CD14-positive monocyte (primary cell): ENCODE measurements at regions not wholly inside any gene's neighbourhood (a gene's known extent, or its start where the extent isn't known, plus 50 kb on each side); places are given as distances from the start of the nearest gene placed in this dataset.

Source experiments
- DNase-seq, 3 donors: peaks; one replicate each; pipeline ENCODE4 v3.0.0-alpha.2; 2011 to 2022
- H2AFZ ChIP-seq: 2 replicates; pipeline ENCODE4 v1.6.0; 2012; ENCODE audit warnings: mild to moderate bottlenecking, low read depth, low read length, inconsistent platforms; ENCODE audit not compliant: insufficient read depth, poor library complexity, severe bottlenecking
- H3K27ac ChIP-seq, 2 donors: 1 replicate in 1 of 2; 2 replicates in 1 of 2; pipeline ENCODE4 v1.5.1; 2012 to 2013; ENCODE audit warnings: low read length in 2 of 2, control low read depth in 1 of 2, inconsistent platforms in 1 of 2, low read depth in 1 of 2, mild to moderate bottlenecking in 1 of 2
- H3K27me3 ChIP-seq, 2 donors: one replicate each; pipeline versions ENCODE4 v1.6.0 to v1.6.1; 2011 to 2013; ENCODE audit warnings: low read length in 2 of 2; ENCODE audit not compliant: control insufficient read depth in 2 of 2, insufficient read depth in 2 of 2
- H3K36me3 ChIP-seq, 2 donors: replicated peaks in 1 of 2; 1 replicate in 1 of 2; 2 replicates in 1 of 2; pipeline versions ENCODE4 v1.5.1 to v1.6.1; 2012 to 2013; ENCODE audit warnings: low read length in 2 of 2, control low read depth in 1 of 2, inconsistent platforms in 1 of 2, mild to moderate bottlenecking in 1 of 2; ENCODE audit not compliant: insufficient read depth in 2 of 2, control insufficient read depth in 1 of 2
- H3K4me1 ChIP-seq, 2 donors: 1 replicate in 1 of 2; 2 replicates in 1 of 2; pipeline versions ENCODE4 v1.5.1 to v1.6.1; 2012 to 2013; ENCODE audit warnings: low read length in 2 of 2, control low read depth in 1 of 2, inconsistent platforms in 1 of 2, mild to moderate bottlenecking in 1 of 2, moderate library complexity in 1 of 2; ENCODE audit not compliant: insufficient read depth in 2 of 2, control insufficient read depth in 1 of 2
- H3K4me2 ChIP-seq: replicated peaks from 2 replicates; pipeline ENCODE3; 2012; ENCODE audit warnings: low read length, moderate library complexity, mild to moderate bottlenecking; ENCODE audit not compliant: poor library complexity, severe bottlenecking; ENCODE audit errors: extremely low read depth
- H3K4me3 ChIP-seq, 3 experiments: fragments of 200-600 bp in 1 of 3; sonication (generic) in 1 of 3; replicated peaks in 1 of 3; 1 replicate in 2 of 3; 2 replicates in 1 of 3; pipeline ENCODE4 v1.5.1; 2011 to 2013; ENCODE audit warnings: low read length in 3 of 3, mild to moderate bottlenecking in 3 of 3, control low read depth in 2 of 3, low read depth in 2 of 3, inconsistent platforms in 1 of 3, moderate library complexity in 1 of 3
- H3K79me2 ChIP-seq: 2 replicates; pipeline ENCODE4 v1.6.0; 2012; ENCODE audit warnings: mild to moderate bottlenecking, control low read depth, inconsistent platforms, low read length, moderate library complexity; ENCODE audit not compliant: insufficient read depth
- H3K9ac ChIP-seq: 2 replicates; pipeline ENCODE4 v1.6.0; 2017; ENCODE audit warnings: low read length, mild to moderate bottlenecking; ENCODE audit not compliant: insufficient read depth, poor library complexity, severe bottlenecking
- H3K9me3 ChIP-seq, 2 donors: replicated peaks in 1 of 2; 1 replicate in 1 of 2; 2 replicates in 1 of 2; pipeline versions ENCODE4 v1.5.1 to v1.6.1; 2012 to 2013; ENCODE audit warnings: low read length in 2 of 2, control low read depth in 1 of 2; ENCODE audit not compliant: control insufficient read depth in 1 of 2, insufficient read depth in 1 of 2
- H4K20me1 ChIP-seq: 2 replicates; pipeline ENCODE4 v1.6.0; 2012; ENCODE audit warnings: mild to moderate bottlenecking, low read length, control low read depth, moderate library complexity; ENCODE audit not compliant: insufficient read depth
- H3K27ac Mint-ChIP-seq, 7 donors: one replicate each; pipeline ENCODE4 v1.8.0; 2020; ENCODE audit warnings: mild to moderate bottlenecking in 7 of 7, mixed read lengths in 7 of 7, moderate library complexity in 6 of 7, inconsistent platforms in 2 of 7
- H3K27me3 Mint-ChIP-seq, 3 donors: one replicate each; pipeline ENCODE4 v1.8.0; 2021 to 2022; ENCODE audit warnings: low read depth in 3 of 3, mild to moderate bottlenecking in 3 of 3, mixed read lengths in 3 of 3, moderate library complexity in 3 of 3, inconsistent platforms in 1 of 3
- H3K36me3 Mint-ChIP-seq, 2 donors: one replicate each; pipeline ENCODE4 v1.8.0; 2020; ENCODE audit warnings: mixed read lengths in 2 of 2, inconsistent platforms in 1 of 2, mild to moderate bottlenecking in 1 of 2
- H3K4me1 Mint-ChIP-seq: one replicate; pipeline ENCODE4 v1.8.0; 2020; ENCODE audit warnings: mild to moderate bottlenecking, mixed read lengths
- H3K4me3 Mint-ChIP-seq, 2 donors: one replicate each; pipeline ENCODE4 v1.8.0; 2020; ENCODE audit warnings: mild to moderate bottlenecking in 2 of 2, mixed read lengths in 2 of 2, moderate library complexity in 1 of 2
- H3K9me3 Mint-ChIP-seq, 7 donors: one replicate each; pipeline ENCODE4 v1.8.0; 2020 to 2022; ENCODE audit warnings: mixed read lengths in 7 of 7, mild to moderate bottlenecking in 6 of 7, moderate library complexity in 6 of 7, inconsistent platforms in 2 of 7
- CTCF ChIP-seq: fragments of 200-600 bp; IDR thresholded peaks from one replicate; pipeline ENCODE4 v1.8.0; 2022; ENCODE audit warnings: antibody characterized with exemption, mild to moderate bottlenecking
- WGBS: methylation state at CpG from one replicate; pipeline ENCODE4 v1.1.5; 2013; ENCODE audit warnings: missing lambda C conversion rate; ENCODE audit not compliant: insufficient coverage; 5-methylcytosine and 5-hydroxymethylcytosine counted together
- intact Hi-C, 2 donors: fragments of 100-400 bp; cut with micrococcal nuclease; formaldehyde crosslinking; loops; one replicate each; pipeline versions ENCODE4 v1.15.0 to v1.15.1; 2023

- H3K36me3 ChIP-seq = no peaks in the 10 kb centered on the region
- H3K27me3 Mint-ChIP-seq = peaks cover 0 to 1% (median 0%) of the 10 kb centered on the region in 3 donors
- WGBS = 80% methylated on average over 1 of the region's 1 CpG
- no peaks in the 10 kb centered on the region for H3K4me1 ChIP-seq
- no peak for DNase-seq
- intact Hi-C loops = no loop called here
- peaks cover 4 to 19% (median 8%) of the 10 kb centered on the region in 7 donors for H3K9me3 Mint-ChIP-seq
- H3K27ac ChIP-seq = no peak overlapping the region
- no peak for TF ChIP-seq CTCF
- H3K79me2 ChIP-seq = no peaks in the 10 kb centered on the region
- H3K27me3 ChIP-seq = no peaks in the 10 kb centered on the region
- H3K4me3 ChIP-seq = no peak overlapping the region
- H2AFZ ChIP-seq = no peak overlapping the region
- H3K9ac ChIP-seq = no peak overlapping the region
- H3K9me3 ChIP-seq = peaks cover 0 to 10% of the 10 kb centered on the region in 2 donors
- no peak overlapping the region for H3K4me2 ChIP-seq
- no peaks in the 10 kb centered on the region for H3K4me1 Mint-ChIP-seq
- no peaks in the 10 kb centered on the region for H3K36me3 Mint-ChIP-seq
- H4K20me1 ChIP-seq = no peaks in the 10 kb centered on the region
- no peak overlapping the region for H3K27ac Mint-ChIP-seq
- no peak overlapping the region for H3K4me3 Mint-ChIP-seq
Observed at GRCh38 chr7:89602984-89603383, 551.3 kb upstream of the STEAP1 start.

DNA sequence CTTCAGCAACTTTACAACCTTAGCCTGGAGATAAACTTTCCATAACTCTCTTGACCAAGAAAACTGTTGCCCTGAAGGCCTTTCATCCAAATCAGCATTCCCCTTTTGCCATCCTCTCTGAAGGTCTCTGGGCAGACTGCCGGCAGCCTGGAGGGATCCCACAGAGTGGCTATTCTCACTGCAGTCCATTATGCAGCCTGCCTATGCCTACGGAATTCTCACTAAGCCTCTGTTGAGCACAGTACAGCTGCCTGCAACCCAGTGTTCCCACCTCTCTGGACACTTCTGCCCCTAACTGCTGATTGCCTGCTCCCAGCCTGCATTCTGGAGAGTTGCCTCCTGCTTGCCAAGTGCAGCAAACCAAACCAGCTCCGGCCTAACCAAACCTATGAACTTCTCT lies 548.9 kb upstream of the STEAP1 start:
- Histone ChIP-seq H3K36me3 (no peaks in the 10 kb centered on the region), H3K27me3 (no peaks in the 10 kb centered on the region), H4K20me1 (no peaks in the 10 kb centered on the region), H3K79me2 (no peaks in the 10 kb centered on the region), H3K9me3 (peaks cover 0 to 10% of the 10 kb centered on the region in 2 donors), H3K27ac (no peak overlapping the region), H3K9ac (no peak overlapping the region), H3K4me3 (no peak overlapping the region), H3K4me2 (no peak overlapping the region), H2AFZ (no peak overlapping the region), H3K4me1 (no peaks in the 10 kb centered on the region)
- no peak for TF ChIP-seq CTCF
- no peak overlapping the region for H3K27ac Mint-ChIP-seq
- peaks cover 4 to 17% (median 8%) of the 10 kb centered on the region in 7 donors for H3K9me3 Mint-ChIP-seq
- H3K4me1 Mint-ChIP-seq = no peaks in the 10 kb centered on the region
- H3K4me3 Mint-ChIP-seq = no peak overlapping the region
- H3K36me3 Mint-ChIP-seq = no peaks in the 10 kb centered on the region
- intact Hi-C loops = no loop called here
- no peak for DNase-seq
- H3K27me3 Mint-ChIP-seq = peaks cover 0 to 1% (median 0%) of the 10 kb centered on the region in 3 donors
- WGBS = 96% methylated on average over 2 of the region's 3 CpGs
